NCI-H2196 (cell line): ENCODE measurements at regions not wholly inside any gene's neighbourhood (a gene's known extent, or its start where the extent isn't known, plus 50 kb on each side); places are given as distances from the start of the nearest gene placed in this dataset.

Source experiments
- DNase-seq: peaks from one replicate; lab custom pipeline; 2025; ENCODE audit not compliant: unreplicated experiment; lab: John Stamatoyannopoulos, UW

- DNase-seq: no peak
Observed at GRCh38 chr17:77508047-77508715, 367.4 kb downstream of the SEC14L1 start.

- DNase-seq: no peak
Observed at GRCh38 chr17:77509089-77509488, 368.3 kb downstream of the SEC14L1 start.

- DNase-seq: no peak
Observed at GRCh38 chr17:77509599-77509998, 368.8 kb downstream of the SEC14L1 start.

GRCh38 chr17:77510133-77510796 lies 369.5 kb downstream of the SEC14L1 start:
- DNase-seq: no peak

- no peak for DNase-seq
Observed at GRCh38 chr17:77511514-77512061, 370.8 kb downstream of the SEC14L1 start.

- no peak for DNase-seq
Observed at GRCh38 chr17:77512062-77512946, 371.5 kb downstream of the SEC14L1 start.

- DNase-seq: no peak
Observed at GRCh38 chr17:77513045-77513444, 372.3 kb downstream of the SEC14L1 start.

GRCh38 chr17:77515227-77515626 lies 374.5 kb downstream of the SEC14L1 start:
- no peak for DNase-seq

- no peak for DNase-seq
Observed at GRCh38 chr17:77516902-77517301, 376.1 kb downstream of the SEC14L1 start.

GRCh38 chr17:77521076-77521475 lies 380.3 kb downstream of the SEC14L1 start:
- no peak for DNase-seq

GRCh38 chr17:77523540-77523939 lies 382.8 kb downstream of the SEC14L1 start:
- no peak for DNase-seq

- no peak for DNase-seq
Observed at GRCh38 chr17:77526259-77526711, 385.5 kb downstream of the SEC14L1 start.

- DNase-seq: no peak
Observed at GRCh38 chr17:77526728-77527350, 386.1 kb downstream of the SEC14L1 start.

GRCh38 chr17:77527409-77527808 lies 386.6 kb downstream of the SEC14L1 start:
- no peak for DNase-seq

GRCh38 chr17:77527836-77528505 lies 387.2 kb downstream of the SEC14L1 start:
- no peak for DNase-seq

- DNase-seq: peak; percentile 49
Observed at GRCh38 chr17:77528516-77529327, 388.0 kb downstream of the SEC14L1 start.

GRCh38 chr17:77529328-77529650 lies 388.5 kb downstream of the SEC14L1 start:
- no peak for DNase-seq

GRCh38 chr17:77530591-77530990 lies 389.8 kb downstream of the SEC14L1 start:
- no peak for DNase-seq

GRCh38 chr17:77531002-77531401 lies 390.2 kb downstream of the SEC14L1 start:
- no peak for DNase-seq

GRCh38 chr17:77531641-77532040 lies 390.9 kb downstream of the SEC14L1 start:
- DNase-seq: no peak
